Spleen (tissue), 7 donors: ENCODE measurements at regions not wholly inside any gene's neighbourhood (a gene's known extent, or its start where the extent isn't known, plus 50 kb on each side); places are given as distances from the start of the nearest gene placed in this dataset.

Experiments used
- POLR2A ChIP-seq, 3 donors: fragments of 450-650 bp; IDR thresholded peaks; one replicate each; pipeline ENCODE4 v1.5.1; 2017; ENCODE audit warnings: antibody characterized with exemption in 3 of 3, mild to moderate bottlenecking in 1 of 3
- POLR2AphosphoS5 ChIP-seq, 3 donors: sonication (generic); formaldehyde crosslinking; IDR thresholded peaks; one replicate each; pipeline ENCODE4 v1.5.1; 2017; ENCODE audit warnings: antibody characterized with exemption in 3 of 3
- TF ChIP-seq, protein P1 (sequence below), 11 experiments: fragments of 200-600 bp in 7 of 11; fragments of 450-650 bp in 4 of 11; sonication (generic) in 4 of 11; IDR thresholded peaks in 8 of 11; conservative IDR thresholded peaks in 3 of 11; 1 replicate in 7 of 11; 2 replicates in 4 of 11; pipeline versions ENCODE4 v1.4.0 to v1.8.0; 2016 to 2021; ENCODE audit warnings: antibody characterized with exemption in 11 of 11, inconsistent platforms in 4 of 11, mild to moderate bottlenecking in 1 of 11
- donor health status: DM: no; HTN: no; CAD: no; lungs with moderate emphysema.
- donor health status: DM: no; HTN: no; CAD: no.
- donor health status: DM: no; HTN: no; CAD: no.

DNA sequence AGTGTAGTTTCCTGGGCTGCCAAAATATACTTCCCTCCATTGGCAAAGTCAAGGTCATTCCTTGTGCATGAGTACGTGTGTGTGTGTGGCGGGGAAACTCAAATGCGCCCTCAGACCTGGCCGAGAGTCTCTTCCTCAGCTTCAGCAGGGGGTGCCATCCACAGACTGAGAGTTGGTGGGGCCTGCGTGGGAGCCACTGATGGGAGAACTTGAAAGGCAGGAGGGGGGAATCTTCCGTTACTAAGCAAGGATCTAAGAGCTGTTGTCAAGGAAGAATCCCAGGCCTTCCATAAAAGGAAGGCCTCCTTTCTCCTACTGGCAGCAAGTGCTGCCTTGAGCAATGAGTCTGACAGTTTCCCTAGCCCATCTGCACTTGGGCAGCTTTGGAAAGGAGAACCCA lies 274.9 kb downstream of the EMP1 start:
- TF ChIP-seq, protein P1, sequence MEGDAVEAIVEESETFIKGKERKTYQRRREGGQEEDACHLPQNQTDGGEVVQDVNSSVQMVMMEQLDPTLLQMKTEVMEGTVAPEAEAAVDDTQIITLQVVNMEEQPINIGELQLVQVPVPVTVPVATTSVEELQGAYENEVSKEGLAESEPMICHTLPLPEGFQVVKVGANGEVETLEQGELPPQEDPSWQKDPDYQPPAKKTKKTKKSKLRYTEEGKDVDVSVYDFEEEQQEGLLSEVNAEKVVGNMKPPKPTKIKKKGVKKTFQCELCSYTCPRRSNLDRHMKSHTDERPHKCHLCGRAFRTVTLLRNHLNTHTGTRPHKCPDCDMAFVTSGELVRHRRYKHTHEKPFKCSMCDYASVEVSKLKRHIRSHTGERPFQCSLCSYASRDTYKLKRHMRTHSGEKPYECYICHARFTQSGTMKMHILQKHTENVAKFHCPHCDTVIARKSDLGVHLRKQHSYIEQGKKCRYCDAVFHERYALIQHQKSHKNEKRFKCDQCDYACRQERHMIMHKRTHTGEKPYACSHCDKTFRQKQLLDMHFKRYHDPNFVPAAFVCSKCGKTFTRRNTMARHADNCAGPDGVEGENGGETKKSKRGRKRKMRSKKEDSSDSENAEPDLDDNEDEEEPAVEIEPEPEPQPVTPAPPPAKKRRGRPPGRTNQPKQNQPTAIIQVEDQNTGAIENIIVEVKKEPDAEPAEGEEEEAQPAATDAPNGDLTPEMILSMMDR (IDR thresholded peaks at IDR 0.05 in 8 of 11, conservative IDR thresholded peaks at IDR 0.05 in 3 of 11) = no peak
- TF ChIP-seq POLR2AphosphoS5 (IDR thresholded peaks at IDR 0.05) (no peak), POLR2A (IDR thresholded peaks at IDR 0.05) (no peak)
